Psoas muscle (tissue), 7 donors: ENCODE measurements at regions not wholly inside any gene's neighbourhood (a gene's known extent, or its start where the extent isn't known, plus 50 kb on each side); places are given as distances from the start of the nearest gene placed in this dataset.
"Not testable (repeated sequence)": the region's sequence is repeated elsewhere in the genome, so short reads cannot be mapped to it uniquely, and the experiment has no call there.

Experiments used
- ATAC-seq, 4 donors: fragments of 200-7000 bp; cut with Tn5 transposase; one replicate each; pipeline ENCODE4 v1.9.1; 2020; ENCODE audit warnings: moderate library complexity in 3 of 4, mild to moderate bottlenecking in 2 of 4
- DNase-seq, 2 donors: peaks; one replicate each; pipeline ENCODE4 v3.0.0-alpha.2; 2020
- H3K27ac ChIP-seq: fragments of 200-600 bp; one replicate; pipeline ENCODE4 v1.8.0; 2022
- H3K27me3 ChIP-seq, 3 donors: fragments of 200-600 bp in 1 of 3; one replicate each; pipeline versions ENCODE4 v1.6.1 to v1.8.0; 2013 to 2022; ENCODE audit warnings: low read length in 2 of 3, mild to moderate bottlenecking in 2 of 3, moderate library complexity in 1 of 3; ENCODE audit not compliant: insufficient read depth in 3 of 3
- H3K36me3 ChIP-seq, 2 donors: fragments of 200-600 bp in 1 of 2; one replicate each; pipeline versions ENCODE4 v1.6.1 to v1.8.0; 2013 to 2022; ENCODE audit warnings: low read depth in 1 of 2, mild to moderate bottlenecking in 1 of 2, moderate library complexity in 1 of 2; ENCODE audit not compliant: insufficient read depth in 1 of 2
- H3K4me1 ChIP-seq: fragments of 200-600 bp; one replicate; pipeline ENCODE4 v1.8.0; 2022
- H3K4me3 ChIP-seq: fragments of 200-600 bp; one replicate; pipeline ENCODE4 v1.8.0; 2022; ENCODE audit warnings: mild to moderate bottlenecking
- H3K9me3 ChIP-seq: fragments of 200-600 bp; one replicate; pipeline ENCODE4 v1.8.0; 2022
- WGBS, 3 donors: extraction: QIAGEN DNeasy Blood & Tissue Kit; methylation state at CpG; one replicate each; pipeline versions ENCODE4 v1.1.6 to v1.1.7; 2013; 5-methylcytosine and 5-hydroxymethylcytosine counted together
- intact Hi-C, 2 donors: fragments of 100-400 bp; cut with DNase I; formaldehyde crosslinking; loops; one replicate each; pipeline versions ENCODE4 v1.11.0 to v1.14.2; 2022
- TF ChIP-seq, protein P1 (sequence below): fragments of 200-600 bp; IDR thresholded peaks from one replicate; pipeline ENCODE4 v1.8.0; 2022; ENCODE audit warnings: antibody characterized with exemption
- donor health status: healthy with polysubstance abuse.
- donor health status: DM: no; HTN: no; CAD: no; lungs with moderate emphysema.
- donor health status: Bipolar disorder and iron deficiency.
- donor health status: healthy.
- donor health status: DM: yes; HTN: yes; CAD: no.
- donor health status: DM: no; HTN: no; CAD: no.
- donor health status: DM: yes; HTN: yes; CAD: no.

DNA sequence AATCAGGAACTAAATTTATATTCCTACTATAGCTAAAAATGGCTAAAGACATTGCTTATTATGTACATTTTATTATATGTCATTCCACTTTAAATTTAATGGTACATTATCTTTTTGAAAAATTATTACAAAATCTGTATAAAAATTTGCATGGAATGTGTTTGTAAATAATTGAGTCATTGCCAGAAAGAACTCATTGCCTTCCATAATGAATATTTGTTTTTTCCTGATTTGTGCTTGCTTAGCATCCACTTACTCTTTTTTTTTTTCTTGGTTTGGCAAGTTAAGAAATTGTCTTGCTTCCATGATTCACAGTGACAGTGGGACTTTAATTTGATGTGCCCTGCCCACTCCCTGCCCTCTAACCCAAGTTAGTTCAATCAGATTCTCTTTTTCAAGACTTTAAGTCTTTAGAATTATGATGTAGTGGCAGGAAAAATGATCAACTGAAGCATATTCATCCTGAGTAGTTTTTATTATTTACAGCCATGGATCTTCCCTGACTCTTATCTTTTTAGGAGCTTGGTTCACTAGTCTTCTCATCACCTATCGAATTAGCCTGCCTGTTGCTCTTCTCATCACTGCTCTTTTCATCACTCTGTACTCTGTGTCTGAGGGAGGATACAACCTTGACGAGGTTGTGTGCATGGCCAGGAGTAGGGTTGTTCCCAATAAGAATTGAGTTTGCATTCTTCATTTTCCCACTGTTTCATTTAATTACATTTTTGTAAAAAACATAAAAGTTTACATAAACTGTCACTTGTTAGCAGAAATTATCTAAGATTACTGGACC is 442.0 kb downstream of the BTG1 start:
- Histone ChIP-seq H3K27me3 (no peaks in the 10 kb centered on the region), H3K9me3 (no peaks in the 10 kb centered on the region), H3K4me1 (no peaks in the 10 kb centered on the region), H3K27ac (no peak overlapping the region), H3K4me3 (no peak overlapping the region), H3K36me3 (no peaks in the 10 kb centered on the region)
- ATAC-seq (no peak), DNase-seq (no peak)
- TF ChIP-seq, protein P1, sequence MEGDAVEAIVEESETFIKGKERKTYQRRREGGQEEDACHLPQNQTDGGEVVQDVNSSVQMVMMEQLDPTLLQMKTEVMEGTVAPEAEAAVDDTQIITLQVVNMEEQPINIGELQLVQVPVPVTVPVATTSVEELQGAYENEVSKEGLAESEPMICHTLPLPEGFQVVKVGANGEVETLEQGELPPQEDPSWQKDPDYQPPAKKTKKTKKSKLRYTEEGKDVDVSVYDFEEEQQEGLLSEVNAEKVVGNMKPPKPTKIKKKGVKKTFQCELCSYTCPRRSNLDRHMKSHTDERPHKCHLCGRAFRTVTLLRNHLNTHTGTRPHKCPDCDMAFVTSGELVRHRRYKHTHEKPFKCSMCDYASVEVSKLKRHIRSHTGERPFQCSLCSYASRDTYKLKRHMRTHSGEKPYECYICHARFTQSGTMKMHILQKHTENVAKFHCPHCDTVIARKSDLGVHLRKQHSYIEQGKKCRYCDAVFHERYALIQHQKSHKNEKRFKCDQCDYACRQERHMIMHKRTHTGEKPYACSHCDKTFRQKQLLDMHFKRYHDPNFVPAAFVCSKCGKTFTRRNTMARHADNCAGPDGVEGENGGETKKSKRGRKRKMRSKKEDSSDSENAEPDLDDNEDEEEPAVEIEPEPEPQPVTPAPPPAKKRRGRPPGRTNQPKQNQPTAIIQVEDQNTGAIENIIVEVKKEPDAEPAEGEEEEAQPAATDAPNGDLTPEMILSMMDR = no peak
- intact Hi-C loops = loop anchor here in 1 of 2 donors (5.0 kb wide), 1 partner anchor 36 kb away; no protein-coding TSS in a partner anchor
- WGBS, 3 donors = 77 to 89% (median 85%) methylated on average over 2 of the region's 2 CpGs

DNA sequence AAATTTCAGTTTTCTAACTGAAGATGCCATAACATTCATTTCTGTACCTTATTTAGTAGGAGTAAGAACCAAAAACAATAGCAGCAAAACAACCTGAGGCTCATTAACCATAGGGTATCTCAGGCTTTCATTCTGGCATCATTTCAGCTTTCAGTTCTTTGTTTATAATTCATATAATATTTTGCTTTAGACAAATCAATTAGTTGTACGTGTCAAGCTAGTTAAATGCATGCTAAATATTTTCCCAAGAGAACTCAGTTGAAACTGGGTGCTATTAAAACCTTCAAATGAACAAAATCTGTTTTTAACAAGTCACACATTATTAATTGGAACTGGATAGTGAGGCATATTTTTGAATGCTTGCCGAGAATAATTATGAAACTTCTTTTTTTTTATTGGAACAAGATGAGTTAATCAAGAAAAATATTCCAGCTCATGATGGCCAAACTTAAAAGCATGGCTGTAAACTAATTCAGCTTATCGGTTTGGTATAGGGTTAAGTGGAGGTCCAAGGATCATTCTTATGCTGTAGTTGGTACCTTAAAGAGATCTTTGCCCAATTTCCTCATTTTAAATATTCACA is 442.7 kb downstream of the BTG1 start:
- WGBS, 3 donors = 36 to 52% (median 37%) methylated on average over 3 of the region's 3 CpGs
- ATAC-seq (no peak), DNase-seq (no peak)
- Histone ChIP-seq H3K27me3 (no peaks in the 10 kb centered on the region), H3K9me3 (no peaks in the 10 kb centered on the region), H3K27ac (no peak overlapping the region), H3K4me3 (no peak overlapping the region), H3K36me3 (no peaks in the 10 kb centered on the region), H3K4me1 (no peaks in the 10 kb centered on the region)
- intact Hi-C loops = loop anchor here in 1 of 2 donors (5.0 kb wide), 1 partner anchor 36 kb away; no protein-coding TSS in a partner anchor
- TF ChIP-seq, protein P1 = no peak

DNA sequence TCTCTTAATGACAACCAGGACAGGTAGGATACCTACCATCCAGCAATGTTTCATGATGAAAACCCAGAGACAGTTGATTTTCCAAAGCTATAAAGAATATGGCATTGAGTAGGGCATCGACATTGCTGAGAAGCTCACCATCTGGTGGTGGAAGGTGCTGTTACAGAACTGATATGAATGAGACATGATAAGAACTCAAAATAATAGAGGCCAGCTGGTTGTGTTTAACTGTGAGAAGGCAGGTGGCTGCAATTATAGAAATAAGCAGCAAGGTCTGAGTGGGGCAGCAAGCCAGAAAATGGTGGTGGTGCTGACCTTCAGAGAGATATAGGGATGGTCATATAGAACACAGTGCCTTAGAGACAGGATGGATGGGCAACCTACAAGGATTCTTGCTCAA is 449.7 kb downstream of the BTG1 start:
- Histone ChIP-seq H3K9me3 (no peaks in the 10 kb centered on the region), H3K4me1 (no peaks in the 10 kb centered on the region), H3K36me3 (no peaks in the 10 kb centered on the region), H3K27ac (no peak overlapping the region), H3K4me3 (no peak overlapping the region), H3K27me3 (no peaks in the 10 kb centered on the region)
- intact Hi-C loops = no loop called here
- DNase-seq (no peak), ATAC-seq (no peak)
- 87 to 91% (median 88%) methylated on average over 1 of the region's 1 CpG for whole genome bisulfite sequencing, 3 donors
- TF ChIP-seq, protein P1 = no peak

DNA sequence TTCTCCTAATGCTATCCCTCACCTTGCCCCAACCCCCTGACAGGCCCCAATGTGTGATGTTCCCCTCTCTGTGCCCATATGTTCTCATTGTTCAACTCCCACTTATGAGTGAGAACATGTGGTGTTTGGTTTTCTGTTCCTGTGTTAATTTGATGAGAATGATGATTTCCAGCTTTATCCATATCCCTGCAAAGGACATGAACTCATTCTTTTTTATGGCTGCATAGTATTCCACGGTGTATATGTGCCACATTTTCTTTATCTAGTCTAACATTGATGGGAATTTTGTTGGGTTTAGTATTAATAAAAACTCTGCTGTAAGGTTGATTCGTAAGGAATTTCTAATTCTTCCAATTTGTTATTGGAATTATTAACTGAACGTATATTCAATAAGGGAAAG is 450.2 kb downstream of the BTG1 start:
- intact Hi-C loops, DNase-seq, H3K27ac ChIP-seq, H3K4me3 ChIP-seq, H3K4me1 ChIP-seq, H3K9me3 ChIP-seq, ATAC-seq, H3K27me3 ChIP-seq, H3K36me3 ChIP-seq: not testable (repeated sequence)
- WGBS, 3 donors = 89 to 96% (median 91%) methylated on average over 3 of the region's 3 CpGs

DNA sequence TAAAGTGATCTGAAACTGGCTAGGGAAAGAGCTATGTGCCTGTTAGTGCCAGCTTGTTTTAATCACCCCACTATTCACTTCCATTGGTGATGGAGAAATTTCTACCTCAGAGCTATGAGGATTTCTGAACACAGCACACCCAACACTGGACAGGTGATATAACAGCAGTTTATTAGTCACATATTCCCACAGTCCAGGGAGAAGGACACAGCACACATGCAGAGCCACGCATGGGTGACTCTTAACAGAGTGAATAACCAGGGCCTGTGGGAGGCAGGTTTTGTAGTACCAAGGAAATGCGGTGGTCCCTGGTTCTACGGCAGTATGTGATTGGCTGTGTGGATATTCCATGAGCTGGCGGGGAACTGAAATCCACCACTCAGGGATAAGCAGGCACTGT is 455.1 kb downstream of the BTG1 start:
- Histone ChIP-seq H3K27me3 (no peaks in the 10 kb centered on the region), H3K27ac (no peak overlapping the region), H3K9me3 (no peaks in the 10 kb centered on the region), H3K36me3 (no peaks in the 10 kb centered on the region), H3K4me3 (no peak overlapping the region), H3K4me1 (no peaks in the 10 kb centered on the region)
- no peak for ATAC-seq
- WGBS, 3 donors = 95 to 97% (median 96%) methylated on average over 4 of the region's 4 CpGs
- DNase-seq = no peak
- intact Hi-C loops = no loop called here
- TF ChIP-seq, protein P1 = no peak
